ENCODE measurements at regions not wholly inside any gene's neighbourhood (a gene's known extent, or its start where the extent isn't known, plus 50 kb on each side); places are given as distances from the start of the nearest gene placed in this dataset.

GRCh38 chr4:107518076-107518475 is 202.0 kb downstream of the PAPSS1 start:
- Histone ChIP-seq H3K27ac (no peak overlapping the region), H3K4me1 (no peaks in the 10 kb centered on the region), H3K79me2 (no peaks in the 10 kb centered on the region), H2AFZ (no peak overlapping the region), H3K36me3 (ENCODE audit: control insufficient read depth, insufficient read depth, low read length) (no peaks in the 10 kb centered on the region), H3K4me2 (ENCODE audit: low read length) (no peak overlapping the region), H3K9me3 (ENCODE audit: control insufficient read depth, low read length) (no peaks in the 10 kb centered on the region), H3K4me3 (ENCODE audit: low read depth, low read length) (no peak overlapping the region), H3K27me3 (ENCODE audit: control insufficient read depth, insufficient read depth, low read length) (no peaks in the 10 kb centered on the region), H3K9ac (no peak overlapping the region)
- TF ChIP-seq CTCF (IDR thresholded peaks at IDR 0.05): no peak

- no peak overlapping the region for H3K4me3 ChIP-seq (ENCODE audit: low read depth, low read length)
- no peak overlapping the region for H3K9ac ChIP-seq
- no peaks in the 10 kb centered on the region for H3K4me1 ChIP-seq
- no peaks in the 10 kb centered on the region for H3K36me3 ChIP-seq (ENCODE audit: control insufficient read depth, insufficient read depth, low read length)
- no peak overlapping the region for H3K27ac ChIP-seq
- no peak overlapping the region for H3K4me2 ChIP-seq (ENCODE audit: low read length)
- H2AFZ ChIP-seq: no peak overlapping the region
- no peaks in the 10 kb centered on the region for H3K27me3 ChIP-seq (ENCODE audit: control insufficient read depth, insufficient read depth, low read length)
- TF ChIP-seq CTCF (IDR thresholded peaks at IDR 0.05): no peak
- H3K9me3 ChIP-seq (ENCODE audit: control insufficient read depth, low read length): no peaks in the 10 kb centered on the region
- no peaks in the 10 kb centered on the region for H3K79me2 ChIP-seq
Measured at GRCh38 chr4:107512549-107512948, 207.5 kb downstream of the PAPSS1 start.

- Histone ChIP-seq H3K4me1 (no peaks in the 10 kb centered on the region), H3K27ac (no peak overlapping the region), H3K4me2 (ENCODE audit: low read length) (no peak overlapping the region), H3K4me3 (ENCODE audit: low read depth, low read length) (no peak overlapping the region), H3K36me3 (ENCODE audit: control insufficient read depth, insufficient read depth, low read length) (no peaks in the 10 kb centered on the region), H2AFZ (no peak overlapping the region), H3K27me3 (ENCODE audit: control insufficient read depth, insufficient read depth, low read length) (no peaks in the 10 kb centered on the region), H3K79me2 (no peaks in the 10 kb centered on the region), H3K9ac (no peak overlapping the region), H3K9me3 (ENCODE audit: control insufficient read depth, low read length) (no peaks in the 10 kb centered on the region)
- TF ChIP-seq CTCF (IDR thresholded peaks at IDR 0.05): no peak
Measured at GRCh38 chr4:107509615-107510014, 210.4 kb downstream of the PAPSS1 start.

- Histone ChIP-seq H3K4me3 (ENCODE audit: low read depth, low read length) (no peak overlapping the region), H3K9me3 (ENCODE audit: control insufficient read depth, low read length) (no peaks in the 10 kb centered on the region), H3K4me2 (ENCODE audit: low read length) (no peak overlapping the region), H3K4me1 (no peaks in the 10 kb centered on the region), H2AFZ (no peak overlapping the region), H3K9ac (no peak overlapping the region), H3K36me3 (ENCODE audit: control insufficient read depth, insufficient read depth, low read length) (no peaks in the 10 kb centered on the region), H3K27ac (no peak overlapping the region), H3K27me3 (ENCODE audit: control insufficient read depth, insufficient read depth, low read length) (no peaks in the 10 kb centered on the region), H3K79me2 (no peaks in the 10 kb centered on the region)
- no peak for TF ChIP-seq CTCF (IDR thresholded peaks at IDR 0.05)
Measured at GRCh38 chr4:107500551-107500950, 219.5 kb downstream of the PAPSS1 start.

- Histone ChIP-seq H3K4me2 (ENCODE audit: low read length) (no peak overlapping the region), H2AFZ (no peak overlapping the region), H3K27ac (no peak overlapping the region), H3K4me1 (no peaks in the 10 kb centered on the region), H3K9ac (no peak overlapping the region), H3K79me2 (no peaks in the 10 kb centered on the region), H3K36me3 (ENCODE audit: control insufficient read depth, insufficient read depth, low read length) (no peaks in the 10 kb centered on the region), H3K9me3 (ENCODE audit: control insufficient read depth, low read length) (no peaks in the 10 kb centered on the region), H3K27me3 (ENCODE audit: control insufficient read depth, insufficient read depth, low read length) (no peaks in the 10 kb centered on the region), H3K4me3 (ENCODE audit: low read depth, low read length) (no peak overlapping the region)
- TF ChIP-seq CTCF (IDR thresholded peaks at IDR 0.05): no peak
Measured at GRCh38 chr4:107497054-107497453, 223.0 kb downstream of the PAPSS1 start.

All from parathyroid adenoma (tissue), 2 donors.